GM18519 (cell line): ENCODE measurements at regions not wholly inside any gene's neighbourhood (a gene's known extent, or its start where the extent isn't known, plus 50 kb on each side); places are given as distances from the start of the nearest gene placed in this dataset.

ENCODE experiments used
- ATAC-seq: cut with Tn5 transposase; IDR thresholded peaks from one replicate; pipeline ENCODE4 v1.9.1; 2021; ENCODE audit warnings: mild to moderate bottlenecking, moderate library complexity; ENCODE audit not compliant: unreplicated experiment, low FRiP score

- ATAC-seq = no peak
Observed at GRCh38 chr13:50677687-50678463, 165.6 kb downstream of the DLEU7 start.

DNA sequence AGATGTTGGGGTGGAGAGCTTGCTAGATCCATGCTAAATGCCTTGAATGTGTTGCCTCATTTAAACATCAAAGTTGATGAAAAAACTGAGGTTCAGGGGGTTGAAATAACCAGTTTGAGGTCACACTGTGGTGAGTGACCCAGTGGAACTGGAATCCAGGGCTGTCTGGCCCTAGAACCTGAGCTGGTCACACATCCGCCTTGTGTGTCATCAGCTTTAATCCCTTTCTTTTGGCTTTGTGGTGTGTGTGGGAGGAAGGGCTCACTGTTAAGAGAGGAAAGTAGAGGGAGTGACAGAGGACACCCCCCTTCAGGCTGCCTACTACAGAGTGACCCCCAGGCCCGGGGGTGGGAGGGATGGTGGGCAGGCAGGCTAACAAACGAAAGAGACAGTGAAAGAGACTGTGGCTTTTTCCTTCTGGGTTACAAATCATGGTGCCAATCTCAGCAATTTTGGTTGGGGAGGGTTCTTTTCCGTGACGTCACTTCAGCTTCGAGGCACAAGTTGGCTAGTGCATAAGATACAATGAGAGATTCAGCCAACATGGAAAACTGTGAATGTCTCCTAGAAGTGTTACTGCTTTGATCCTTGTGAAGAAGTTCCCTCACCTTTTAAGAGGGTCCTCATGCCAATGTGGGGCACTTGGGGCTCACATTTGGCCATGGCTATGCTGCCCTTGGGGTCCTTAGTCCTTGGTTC, 164.9 kb downstream of the DLEU7 start:
- no peak for ATAC-seq

DNA sequence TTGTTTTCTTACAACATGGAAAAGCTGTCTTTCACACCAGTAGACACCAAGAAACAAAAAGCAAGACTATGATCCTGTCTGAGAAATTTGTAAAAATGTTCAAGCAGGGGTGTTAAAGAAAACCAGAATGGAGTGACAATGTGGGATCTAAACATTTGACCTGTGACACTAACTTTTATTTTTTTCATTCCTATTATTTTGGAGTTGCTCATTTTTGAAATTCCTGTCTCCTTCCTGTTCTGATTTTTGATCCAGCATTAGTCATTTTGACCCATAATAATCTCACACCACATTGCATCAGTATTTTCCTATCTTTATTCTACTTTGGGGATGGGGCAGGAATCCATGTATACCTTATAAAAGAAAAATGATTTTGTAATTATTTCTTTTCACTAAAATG, 164.2 kb downstream of the DLEU7 start:
- no peak for ATAC-seq

- no peak for ATAC-seq
Observed at GRCh38 chr13:50682002-50682401, 161.5 kb downstream of the DLEU7 start.

DNA sequence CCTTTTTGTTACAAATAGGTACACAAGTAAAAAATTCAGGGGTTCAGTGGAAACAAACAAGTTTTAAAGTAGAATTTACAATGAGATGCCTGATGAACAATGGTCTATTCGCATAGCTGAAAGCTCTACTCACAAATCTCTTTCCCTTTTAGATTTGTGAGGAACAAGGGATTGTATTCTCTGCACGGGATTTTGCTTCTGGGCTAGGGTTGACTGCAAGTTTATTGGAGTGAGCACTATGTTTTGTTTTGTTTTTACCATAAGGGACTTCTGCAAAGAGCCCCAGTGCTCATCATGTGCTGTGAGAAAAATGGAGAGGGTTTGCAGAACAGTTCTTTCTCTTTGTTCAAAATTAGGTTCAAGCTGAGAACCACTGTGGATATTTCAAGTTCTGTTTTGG, 160.5 kb downstream of the DLEU7 start:
- no peak for ATAC-seq

DNA sequence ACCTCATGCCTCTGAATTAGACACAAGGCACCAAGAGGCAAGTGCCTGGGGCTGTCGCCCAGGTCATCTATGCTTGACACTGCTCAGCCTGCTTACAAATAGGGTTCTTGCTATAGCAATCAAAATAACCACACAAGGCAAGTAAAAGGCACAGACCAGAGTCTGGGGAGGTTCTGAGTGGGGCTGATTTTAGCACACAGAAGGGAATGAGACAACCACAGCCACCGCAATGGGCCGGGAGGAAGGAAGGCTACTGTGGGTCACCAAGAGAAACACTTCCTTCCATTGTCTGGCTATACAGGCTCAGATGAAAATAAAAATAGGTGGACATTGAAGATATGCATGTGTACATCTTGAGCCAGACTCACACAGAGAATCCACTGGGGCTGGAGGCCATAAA, 159.1 kb downstream of the DLEU7 start:
- no peak for ATAC-seq

DNA sequence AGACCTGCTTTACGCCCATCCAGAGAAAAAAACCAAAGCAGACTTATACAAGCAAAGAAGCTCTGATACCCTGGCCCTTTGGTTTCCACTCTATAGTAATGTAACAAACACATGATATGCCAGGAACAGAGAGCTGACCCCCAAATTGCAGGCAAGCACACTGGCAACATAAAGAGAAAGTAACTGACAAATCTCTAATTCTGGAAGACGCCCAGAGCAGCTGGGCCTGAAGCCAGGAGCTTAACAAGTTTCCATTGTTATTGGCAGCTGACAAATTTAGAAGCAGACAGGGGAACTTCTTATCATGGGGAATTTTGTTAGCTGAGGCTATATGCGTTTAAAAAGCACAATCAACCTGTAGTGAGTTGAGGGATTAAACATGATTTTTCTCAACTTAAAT, 158.0 kb downstream of the DLEU7 start:
- no peak for ATAC-seq

DNA sequence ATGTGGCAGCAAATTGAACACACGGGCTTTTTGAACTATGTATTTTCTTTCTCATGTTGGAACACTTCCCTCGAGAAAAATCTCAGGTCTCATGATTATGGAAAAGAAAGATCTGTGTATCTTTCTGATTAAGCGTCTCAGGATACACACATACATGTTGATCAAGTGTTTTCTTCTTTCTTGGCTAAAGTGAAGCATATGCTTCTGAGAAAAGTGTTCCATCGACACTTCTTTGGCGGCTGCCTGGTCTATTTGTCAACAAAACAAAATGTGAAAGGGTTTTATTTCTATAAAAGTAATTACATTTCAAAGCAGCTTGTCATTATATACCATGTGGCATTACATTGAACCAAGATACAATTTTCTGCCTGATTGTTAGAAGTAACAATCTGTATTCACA, 157.5 kb downstream of the DLEU7 start:
- no peak for ATAC-seq

DNA sequence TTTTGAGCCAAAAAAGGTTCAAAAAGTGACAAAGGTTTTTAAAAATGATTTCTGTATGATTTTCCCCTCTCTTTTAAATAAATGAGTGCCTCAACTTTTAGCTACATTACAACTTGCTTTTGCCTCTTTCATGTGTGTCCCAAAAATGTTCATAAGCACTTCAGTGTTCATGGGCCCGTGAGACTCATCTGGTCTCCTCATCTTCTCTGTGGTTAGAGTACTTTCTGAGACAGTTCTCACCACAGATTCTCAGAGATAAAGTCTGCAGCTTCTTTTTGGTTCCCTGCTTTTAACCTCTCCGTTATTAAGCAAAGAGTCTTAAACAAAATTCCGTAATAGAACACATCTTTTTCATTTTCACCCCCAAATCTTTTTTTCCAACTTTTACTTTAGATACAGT, 156.9 kb downstream of the DLEU7 start:
- ATAC-seq = no peak

GRCh38 chr13:50687545-50687944, 155.9 kb downstream of the DLEU7 start:
- ATAC-seq = no peak

GRCh38 chr13:50690006-50690405, 153.5 kb downstream of the DLEU7 start:
- ATAC-seq = no peak

DNA sequence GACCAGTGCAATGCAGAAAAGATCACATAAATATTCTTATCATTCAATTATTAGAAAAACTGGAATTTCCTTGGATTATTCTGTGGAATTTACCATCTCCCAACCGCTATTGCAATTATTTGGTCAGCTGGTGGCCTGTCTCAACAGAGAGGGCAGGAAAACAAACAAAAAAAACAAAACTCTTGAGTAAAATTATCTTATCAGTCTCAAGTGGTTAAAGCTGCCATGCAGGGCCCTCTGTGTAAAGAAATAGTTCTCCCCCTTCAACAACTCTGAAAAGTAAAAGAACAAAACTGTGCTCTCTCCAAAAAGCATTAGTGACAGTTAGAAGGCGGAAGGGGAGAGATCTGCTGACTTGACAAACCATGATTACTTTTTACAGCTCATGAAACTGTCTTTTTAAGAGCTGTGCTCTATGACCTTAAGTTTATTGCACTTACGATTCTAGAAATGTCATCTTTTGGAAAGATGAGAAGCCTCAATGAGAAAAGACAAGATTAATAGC, 152.3 kb downstream of the DLEU7 start:
- no peak for ATAC-seq

DNA sequence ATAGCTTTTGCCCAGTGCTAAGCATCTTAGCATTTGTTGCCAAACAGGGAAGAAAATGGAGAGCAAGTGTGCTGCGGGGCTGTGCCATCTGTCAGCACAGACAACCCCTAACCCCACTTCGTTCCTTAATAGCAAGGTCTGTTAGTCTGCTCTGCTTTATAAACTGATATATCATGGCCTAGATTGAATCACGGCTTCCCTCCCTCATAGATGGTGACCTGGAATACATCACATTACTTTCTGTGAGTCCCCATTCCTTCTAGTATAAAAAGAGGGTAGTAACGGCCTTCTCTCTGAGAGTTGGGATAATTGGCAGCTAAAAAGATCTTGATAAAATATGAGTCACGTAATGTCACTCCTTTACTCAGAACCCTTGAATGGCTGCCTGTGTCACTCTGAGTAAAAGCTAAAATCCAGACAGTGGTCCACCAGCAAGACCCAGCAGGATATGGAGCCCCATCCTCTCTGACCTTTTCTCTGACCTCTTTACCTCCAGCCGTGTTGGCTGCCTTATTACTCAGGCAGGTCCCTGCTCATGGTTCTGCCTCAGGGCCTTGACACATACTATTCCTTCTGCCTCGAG, 151.7 kb downstream of the DLEU7 start:
- ATAC-seq = no peak

DNA sequence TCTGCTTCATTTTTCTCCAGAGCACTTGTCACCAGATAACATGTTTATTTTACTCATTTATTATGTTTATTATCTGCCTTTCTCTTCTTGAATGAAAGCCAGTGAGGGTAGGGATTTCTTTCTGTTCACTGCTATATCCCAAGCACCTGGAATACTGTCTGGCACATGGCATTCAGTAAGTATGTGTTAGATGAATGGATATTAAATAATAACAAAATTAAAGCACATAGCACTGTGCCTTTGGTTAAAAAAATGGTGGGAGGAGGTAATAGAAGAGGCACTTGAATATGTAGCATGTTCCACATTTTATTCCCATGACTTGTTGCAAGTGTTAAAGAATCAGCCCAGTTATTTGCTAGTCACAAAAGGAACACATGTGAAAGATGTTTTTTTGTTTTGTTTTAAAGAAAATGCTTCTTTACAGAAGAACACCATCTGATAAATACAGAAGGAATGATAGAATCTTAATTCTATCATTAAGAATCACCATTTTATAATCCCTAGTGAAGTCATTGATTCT, 151.0 kb downstream of the DLEU7 start:
- no peak for ATAC-seq

DNA sequence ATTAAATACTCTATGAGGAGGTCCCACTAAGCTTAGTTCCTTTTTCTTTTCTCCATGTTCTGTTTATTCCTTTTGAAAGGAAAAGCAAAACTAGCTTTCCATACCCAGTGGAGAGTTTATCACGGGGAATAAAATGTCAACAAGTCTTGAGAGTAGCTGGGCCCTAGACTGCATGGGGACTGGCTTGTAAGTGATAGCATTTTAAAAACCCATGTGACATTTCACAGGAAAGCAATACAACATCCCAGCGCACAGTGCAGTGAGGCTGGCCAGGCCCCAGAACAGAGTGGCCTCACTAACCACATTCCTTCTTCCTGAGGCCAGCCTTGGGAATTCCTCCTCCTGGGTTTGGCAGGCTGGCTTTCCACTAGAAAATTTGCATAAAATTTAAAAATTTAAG, 149.8 kb downstream of the DLEU7 start:
- ATAC-seq = no peak

DNA sequence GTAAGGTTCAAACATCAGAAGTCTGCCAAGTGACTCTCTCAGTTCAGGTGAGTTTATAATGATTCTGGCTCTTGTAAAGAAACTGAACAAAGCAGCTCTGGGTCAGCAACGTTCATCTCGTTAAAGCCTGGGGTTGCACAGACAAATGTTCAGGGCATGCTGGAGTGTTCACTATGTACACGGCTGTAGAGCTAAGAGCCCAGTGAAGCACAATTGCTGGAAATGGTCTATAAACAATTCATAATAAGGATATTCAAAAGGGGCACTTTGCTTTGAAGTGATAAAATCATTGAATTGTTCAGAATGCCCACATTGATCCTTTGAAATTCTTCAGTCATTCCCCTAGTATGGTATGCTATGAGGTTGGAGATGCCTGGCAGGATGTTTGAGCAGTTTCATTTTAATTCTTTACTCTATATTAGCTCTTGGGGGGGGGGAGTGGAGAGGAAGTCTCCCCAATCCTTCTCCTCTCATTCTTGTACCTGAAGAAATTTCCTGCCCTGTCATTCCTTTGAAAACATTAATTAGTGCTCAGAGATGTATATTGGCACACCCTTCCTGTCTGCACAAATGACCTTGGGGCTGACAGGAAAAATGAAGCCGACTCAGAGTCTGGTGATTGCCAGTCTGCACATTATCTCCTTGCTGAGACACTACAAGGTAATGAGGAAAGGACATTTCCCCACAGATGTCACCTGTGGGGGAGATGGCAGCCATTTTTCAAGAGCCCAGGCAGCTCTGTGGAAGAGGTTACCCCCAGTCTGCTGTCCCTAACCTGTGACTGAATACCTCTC, 145.5 kb downstream of the DLEU7 start:
- ATAC-seq = no peak

- ATAC-seq = no peak
Observed at GRCh38 chr13:50699874-50700663, 143.4 kb downstream of the DLEU7 start.

DNA sequence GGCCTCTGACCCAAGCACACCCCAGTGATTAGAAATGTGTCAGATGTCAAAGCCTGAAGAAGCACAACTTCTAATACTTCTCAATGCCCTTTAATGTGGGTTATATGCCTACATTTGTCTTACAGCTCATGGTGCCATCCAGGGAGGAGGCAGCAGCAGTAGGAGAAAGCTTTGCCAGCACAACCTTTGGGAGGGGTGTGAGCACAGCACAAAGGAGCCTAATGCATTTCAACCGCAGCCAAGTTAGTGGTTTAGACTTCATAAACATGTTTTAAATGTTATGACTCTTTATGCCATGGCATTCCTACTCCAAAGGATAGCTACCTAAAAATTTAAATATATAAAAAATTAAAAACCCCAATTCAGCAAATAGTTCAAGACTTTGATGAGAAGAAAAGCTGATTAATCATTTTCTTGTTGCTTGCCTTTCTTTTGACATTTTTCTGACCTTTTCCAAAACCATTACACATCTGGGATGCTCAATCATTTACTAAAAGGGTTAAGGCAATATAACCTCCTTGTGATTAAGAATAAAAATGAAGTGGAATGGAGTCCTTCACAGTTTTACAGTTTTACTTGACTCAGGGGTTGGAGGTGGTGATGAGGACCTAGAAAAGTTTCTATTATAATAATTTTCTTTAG, 142.7 kb downstream of the DLEU7 start:
- no peak for ATAC-seq

- ATAC-seq = no peak
Observed at GRCh38 chr13:50701469-50701868, 142.0 kb downstream of the DLEU7 start.
